Panc1 (cell line): ENCODE measurements at regions not wholly inside any gene's neighbourhood (a gene's known extent, or its start where the extent isn't known, plus 50 kb on each side); places are given as distances from the start of the nearest gene placed in this dataset.

Source experiments
- ATAC-seq: fragments of 200-7000 bp; cut with Tn5 transposase; 2 replicates; pipeline ENCODE4 v1.9.1; 2020; ENCODE audit warnings: mild to moderate bottlenecking, moderate library complexity
- BruUV-seq: library from RNA; stranded (reverse); fragments of 400-500 nt; replicated peaks from 2 replicates; lab custom pipeline; 2021; lab: Mats Ljungman, UMichigan
- CTCF ChIA-PET: fragments of 300-600 bp; sonication (Branson Sonifier 250); formaldehyde crosslinking; loops from one replicate; lab custom pipeline; 2022; ENCODE audit warnings: antibody characterized with exemption; lab: Charles Lee
- POLR2A ChIA-PET: fragments of 300-600 bp; sonication (Branson Sonifier 250); formaldehyde crosslinking; loops from one replicate; lab custom pipeline; 2022; ENCODE audit warnings: antibody characterized with exemption; lab: Charles Lee
- DNase-seq: peaks from one replicate; pipeline ENCODE4 v3.0.0-alpha.2; 2010; ENCODE audit warnings: low read depth, low spot score
- H3K27ac ChIP-seq: 2 replicates; pipeline ENCODE4 v1.5.1; 2011; ENCODE audit warnings: mild to moderate bottlenecking, low read length, inconsistent platforms
- H3K27me3 ChIP-seq: fragments of 200-500 bp; sonication (Bioruptor generic); 2 replicates; pipeline ENCODE4 v1.6.0; 2014; ENCODE audit warnings: low read length, inconsistent platforms; ENCODE audit not compliant: control insufficient read depth, insufficient read depth
- H3K36me3 ChIP-seq: fragments of 200-500 bp; sonication (Bioruptor generic); 2 replicates; pipeline ENCODE4 v1.5.1; 2014; ENCODE audit warnings: inconsistent platforms, mild to moderate bottlenecking, low read length, moderate library complexity; ENCODE audit not compliant: control insufficient read depth, insufficient read depth
- H3K4me1 ChIP-seq: 2 replicates; pipeline ENCODE4 v1.5.1; 2011; ENCODE audit warnings: inconsistent platforms, mild to moderate bottlenecking, low read length, moderate library complexity; ENCODE audit not compliant: control insufficient read depth, insufficient read depth
- H3K4me3 ChIP-seq, 2 experiments: 2 replicates each; pipeline ENCODE4 v1.5.1; 2011 to 2012; ENCODE audit warnings: low read depth in 2 of 2, low read length in 2 of 2, mild to moderate bottlenecking in 2 of 2, inconsistent platforms in 1 of 2, moderate library complexity in 1 of 2
- H3K9me3 ChIP-seq: fragments of 200-500 bp; sonication (Bioruptor generic); 2 replicates; pipeline ENCODE4 v1.5.1; 2014; ENCODE audit warnings: low read depth, mild to moderate bottlenecking, inconsistent platforms, low read length, moderate library complexity; ENCODE audit not compliant: control insufficient read depth, insufficient read depth
- CTCF ChIP-seq: fragments of 450-650 bp; IDR thresholded peaks from 2 replicates; pipeline ENCODE4 v1.5.1; 2017; ENCODE audit warnings: mild to moderate bottlenecking
- POLR2AphosphoS5 ChIP-seq: IDR thresholded peaks from 2 replicates; pipeline ENCODE4 v1.6.1; 2012; ENCODE audit warnings: mild to moderate bottlenecking, low read depth, low read length, moderate library complexity
- REST ChIP-seq, 2 experiments: IDR thresholded peaks; 2 replicates each; pipeline ENCODE4 v1.6.1; 2011 to 2012; ENCODE audit warnings: low read depth in 2 of 2, control low read depth in 1 of 2, low read length in 1 of 2, mild to moderate bottlenecking in 1 of 2, moderate library complexity in 1 of 2; ENCODE audit not compliant: insufficient read depth in 1 of 2
- SIN3A ChIP-seq: IDR thresholded peaks from 2 replicates; pipeline ENCODE4 v1.6.1; 2012; ENCODE audit warnings: low read depth, mild to moderate bottlenecking, low read length, moderate library complexity, borderline replicate concordance; ENCODE audit not compliant: insufficient read depth
- TCF7L2 ChIP-seq: IDR thresholded peaks from 2 replicates; pipeline ENCODE4 v1.6.1; 2011; ENCODE audit warnings: mild to moderate bottlenecking, low read depth, low read length, inconsistent platforms
- in situ Hi-C: cut with HindIII; loops from 2 replicates; pipeline ENCODE4 v1.10.0; 2016; ENCODE audit warnings: low sequenced_read_pairs, low pct_unique_long_range_greater_than_20kb
- intact Hi-C: fragments of 100-400 bp; cut with micrococcal nuclease; formaldehyde crosslinking; loops from one replicate; pipeline ENCODE4 v1.10.0; 2022; ENCODE audit not compliant: unreplicated experiment

- no peaks in the 10 kb centered on the region for H3K4me1 ChIP-seq
- ChIA-PET CTCF (no interaction called here), POLR2A (no interaction called here)
- in situ Hi-C loops, result no loop called here
- BruUV-seq, result no TSS peak
- no peak overlapping the region for H3K4me3 ChIP-seq
- no peak for DNase-seq
- no peaks in the 10 kb centered on the region for H3K27me3 ChIP-seq
- no peak overlapping the region for H3K27ac ChIP-seq
- H3K36me3 ChIP-seq, result no peaks in the 10 kb centered on the region
- TF ChIP-seq CTCF (no peak), TCF7L2 (no peak)
- no peaks in the 10 kb centered on the region for H3K9me3 ChIP-seq
- intact Hi-C loops, result no loop called here
- no peak for ATAC-seq
Observed at GRCh38 chr4:156607478-156607857, 364.1 kb downstream of the PDGFC start.

GRCh38 chr4:156606554-156607477 is 364.8 kb downstream of the PDGFC start:
- in situ Hi-C loops, result no loop called here
- Histone ChIP-seq H3K36me3 (no peaks in the 10 kb centered on the region), H3K27me3 (no peaks in the 10 kb centered on the region), H3K4me1 (no peaks in the 10 kb centered on the region), H3K9me3 (no peaks in the 10 kb centered on the region), H3K27ac (no peak overlapping the region), H3K4me3 (no peak overlapping the region)
- intact Hi-C loops, result no loop called here
- CTCF ChIA-PET, result no interaction called here
- DNase-seq, result no peak
- POLR2A ChIA-PET, result no interaction called here
- no peak for ATAC-seq
- TF ChIP-seq CTCF (no peak), SIN3A (no peak), REST (IDR thresholded peaks at IDR 0.05; ENCODE audit: insufficient read depth in 1 of 2, low read depth in 2 of 2, low read length in 1 of 2) (no peak), POLR2AphosphoS5 (no peak), TCF7L2 (no peak)
- no TSS peak for BruUV-seq
